T-helper 2 cell (primary cell): ENCODE measurements at regions not wholly inside any gene's neighbourhood (a gene's known extent, or its start where the extent isn't known, plus 50 kb on each side); places are given as distances from the start of the nearest gene placed in this dataset.
"Not testable (repeated sequence)": the region's sequence is repeated elsewhere in the genome, so short reads cannot be mapped to it uniquely, and the experiment has no call there.

Source experiments
- DNase-seq, 5 experiments: peaks; one replicate each; pipeline versions ENCODE4 v3.0.0 to v3.0.0-alpha.2; 2012 to 2022

DNA sequence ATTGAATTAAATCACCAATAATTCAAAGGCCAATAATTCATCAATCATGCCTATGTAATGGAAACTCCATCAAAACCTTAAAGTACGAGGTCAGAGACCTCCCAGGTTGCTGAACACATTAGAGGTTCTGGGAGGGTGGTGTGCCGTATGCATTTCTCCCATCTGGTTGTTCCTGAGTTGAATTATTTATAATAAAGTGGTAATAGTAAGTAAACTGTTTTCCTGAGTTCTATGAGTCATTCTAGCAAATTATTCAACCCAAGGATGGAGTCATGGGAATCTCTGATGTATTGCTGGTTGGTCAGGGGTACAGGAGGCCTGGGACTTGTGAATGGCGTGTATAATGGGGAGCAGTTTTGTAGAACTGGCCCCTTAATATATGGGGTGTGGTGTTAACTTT is 191.7 kb downstream of the CARTPT start:
- no peak for DNase-seq

GRCh38 chr5:71912021-71912420 is 192.9 kb downstream of the CARTPT start:
- no peak for DNase-seq

GRCh38 chr5:71914281-71914680 is 193.0 kb upstream of the MAP1B start:
- no peak for DNase-seq

- DNase-seq = no peak
Measured at GRCh38 chr5:71922584-71923106, 184.6 kb upstream of the MAP1B start.

DNA sequence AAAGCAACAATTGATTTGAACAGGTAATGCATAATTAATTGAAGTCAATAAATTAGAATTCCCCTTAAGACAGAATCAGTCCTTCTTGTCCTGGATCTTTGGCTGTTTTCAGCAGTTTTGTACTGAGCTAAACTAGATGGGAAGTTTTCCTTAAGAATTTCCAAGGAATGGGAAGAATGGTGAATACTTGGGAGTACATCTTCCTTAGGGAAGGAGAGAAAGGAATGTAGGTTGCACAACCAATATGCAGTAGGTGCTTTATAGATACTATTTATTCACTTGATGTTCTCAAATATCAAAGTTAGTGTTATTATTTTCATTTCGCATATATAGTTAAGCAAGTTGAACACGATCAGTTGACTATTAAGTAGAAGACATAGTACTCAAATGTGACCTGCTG is 183.5 kb upstream of the MAP1B start:
- DNase-seq = no peak

GRCh38 chr5:71924325-71924724 is 182.9 kb upstream of the MAP1B start:
- no peak for DNase-seq

DNA sequence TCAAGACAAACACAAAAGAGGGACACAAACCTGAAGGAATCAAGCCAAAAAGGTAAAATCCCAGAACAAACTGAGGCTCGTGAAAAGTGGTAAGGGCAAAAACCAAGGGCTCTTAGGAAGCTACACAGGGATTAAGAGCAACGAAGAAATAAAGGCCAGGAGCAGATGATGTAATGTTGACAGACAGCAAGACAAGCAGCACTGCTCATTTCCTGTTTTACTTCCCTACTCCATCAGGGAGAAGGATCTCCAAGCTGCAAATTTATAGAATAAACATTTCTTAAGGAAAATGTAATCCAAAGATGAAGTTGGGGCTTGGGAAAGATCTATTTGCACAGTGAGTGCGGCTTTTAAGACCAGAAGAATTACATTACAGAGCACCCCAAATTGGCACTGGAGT is 182.3 kb upstream of the MAP1B start:
- no peak for DNase-seq

GRCh38 chr5:71925608-71926091 is 181.6 kb upstream of the MAP1B start:
- DNase-seq = no peak

- no peak for DNase-seq
Measured at GRCh38 chr5:71929003-71929402, 178.3 kb upstream of the MAP1B start.

- DNase-seq = not testable (repeated sequence)
Measured at GRCh38 chr5:71930554-71930953, 176.7 kb upstream of the MAP1B start.

- no peak for DNase-seq
Measured at GRCh38 chr5:71932131-71932654, 175.1 kb upstream of the MAP1B start.

DNA sequence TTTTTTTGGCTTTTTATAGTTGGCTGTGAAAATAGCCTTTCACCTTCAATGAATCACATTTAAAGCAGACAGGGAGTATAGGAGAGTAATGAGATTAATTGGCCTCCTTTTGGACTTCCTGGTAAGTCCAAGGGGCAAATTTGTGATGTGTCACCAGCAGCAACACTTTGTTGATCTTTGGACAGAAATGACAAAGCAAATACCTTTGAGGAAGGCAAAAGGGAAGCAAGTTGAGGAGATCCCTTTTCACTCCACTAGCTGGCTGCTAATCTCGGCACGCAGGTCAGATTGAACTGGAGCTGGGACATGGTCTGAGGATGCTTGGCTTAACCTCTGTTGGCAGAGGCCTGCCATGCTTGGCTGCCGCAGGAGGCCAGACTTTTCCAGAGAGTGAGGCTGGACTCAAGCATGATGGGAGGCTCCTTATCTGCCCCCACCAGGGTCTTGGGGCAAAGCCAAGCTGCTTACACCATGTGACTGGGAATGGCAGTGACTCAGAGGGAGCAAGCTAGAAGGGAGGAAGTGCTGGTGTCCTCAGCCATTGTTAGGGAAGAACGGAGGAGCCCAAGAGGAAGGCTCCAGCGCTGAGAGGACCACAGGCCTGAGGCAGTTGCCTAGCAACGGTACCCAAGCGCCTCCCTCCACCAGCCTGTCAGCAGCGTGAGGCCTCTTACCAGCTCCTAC is 174.5 kb upstream of the MAP1B start:
- DNase-seq = no peak

DNA sequence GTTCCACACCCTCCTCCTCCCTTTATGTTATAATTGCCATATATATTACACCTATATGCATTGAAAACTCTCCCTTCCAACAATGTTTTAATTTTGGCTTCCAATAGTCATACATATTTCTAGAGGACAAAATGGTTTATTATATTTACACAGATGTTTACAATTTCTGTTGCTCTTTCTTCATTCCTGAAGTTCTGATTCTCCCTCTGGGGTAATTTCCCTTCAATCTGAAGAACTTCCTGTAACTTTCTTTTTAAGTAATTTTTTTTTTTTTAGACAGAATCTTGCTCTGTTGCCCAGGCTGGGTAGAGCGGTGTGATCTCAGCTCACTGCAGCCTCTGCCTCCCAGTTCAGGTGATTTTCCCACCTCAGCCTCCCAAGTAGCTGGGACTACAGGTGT is 173.0 kb upstream of the MAP1B start:
- no peak for DNase-seq

DNA sequence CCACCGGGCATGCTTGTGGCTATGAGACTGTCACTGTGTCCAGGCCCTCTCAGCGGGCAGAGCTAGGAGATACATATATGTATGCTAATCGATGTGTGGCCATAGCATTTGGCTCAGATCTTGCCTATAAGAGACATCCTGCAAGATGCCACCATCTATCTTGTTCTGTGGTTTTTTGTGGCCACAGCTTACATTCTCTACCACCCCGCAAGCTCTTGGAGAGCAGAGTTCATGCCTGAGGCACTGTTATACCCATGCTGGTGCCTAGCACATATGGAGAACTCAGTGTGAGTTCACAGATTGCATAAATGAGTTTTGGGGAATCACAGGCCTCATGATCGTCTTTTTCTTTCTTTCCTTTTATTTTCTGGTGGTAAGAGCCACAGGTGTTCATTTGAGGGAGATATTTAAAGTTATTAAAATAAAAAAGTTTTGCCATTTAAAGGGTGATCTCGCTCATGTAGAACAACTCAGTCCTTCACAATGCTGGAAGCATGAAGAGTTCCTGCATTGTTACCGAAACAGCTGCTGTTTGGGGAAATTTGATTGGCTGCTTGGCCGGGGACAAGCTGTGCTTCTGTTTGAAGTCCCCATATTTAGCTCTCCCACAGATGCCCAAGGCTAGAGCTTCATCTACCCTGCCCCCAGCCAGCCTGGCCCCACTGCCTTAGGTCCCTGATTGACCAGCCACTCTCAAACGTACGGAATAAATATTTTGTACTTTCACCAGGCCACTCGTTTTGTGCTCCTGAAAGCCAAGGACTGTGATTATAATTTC is 169.2 kb upstream of the MAP1B start:
- DNase-seq = no peak

GRCh38 chr5:71938895-71939294 is 168.4 kb upstream of the MAP1B start:
- no peak for DNase-seq

GRCh38 chr5:71939452-71940230 is 167.6 kb upstream of the MAP1B start:
- no peak for DNase-seq

DNA sequence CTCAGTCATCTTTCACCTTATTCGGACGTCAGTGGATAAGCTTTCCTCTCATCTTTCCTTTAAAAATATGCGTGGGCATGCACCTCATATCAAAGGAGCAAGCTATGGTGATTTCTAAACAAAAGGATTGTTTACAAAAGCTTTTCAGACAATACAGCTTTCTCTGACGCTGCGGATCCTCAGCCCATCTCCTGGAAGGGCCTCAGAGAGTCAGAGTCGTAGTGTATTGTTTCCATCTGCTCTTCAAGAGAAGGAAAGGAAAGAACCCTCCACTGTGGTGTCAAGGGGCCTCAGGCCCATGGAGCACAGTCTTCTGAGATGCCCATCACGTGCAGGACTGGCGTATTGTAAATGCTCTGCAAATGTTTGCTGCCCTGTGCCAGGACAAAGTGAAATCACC is 163.4 kb upstream of the MAP1B start:
- no peak for DNase-seq

DNA sequence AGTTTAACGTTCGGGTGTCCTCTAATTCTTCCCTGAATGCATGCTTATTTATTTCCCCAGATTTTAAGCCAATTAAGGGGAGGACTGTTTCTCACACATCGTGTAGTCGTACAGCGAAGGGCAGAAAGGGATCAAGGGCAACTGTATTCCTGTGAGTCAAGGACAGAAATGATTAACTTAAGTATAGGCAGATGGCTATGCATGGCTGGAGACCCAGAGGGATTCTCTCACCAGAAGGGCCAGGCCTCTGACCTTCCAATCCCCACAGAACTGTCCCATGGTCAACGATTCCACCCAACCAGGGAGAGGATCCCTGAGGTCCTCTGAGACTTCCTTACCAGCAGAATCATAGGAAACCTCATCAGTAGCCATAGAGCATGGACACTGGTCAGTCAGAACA is 161.8 kb upstream of the MAP1B start:
- no peak for DNase-seq

- no peak for DNase-seq
Measured at GRCh38 chr5:71946343-71947030, 160.8 kb upstream of the MAP1B start.

DNA sequence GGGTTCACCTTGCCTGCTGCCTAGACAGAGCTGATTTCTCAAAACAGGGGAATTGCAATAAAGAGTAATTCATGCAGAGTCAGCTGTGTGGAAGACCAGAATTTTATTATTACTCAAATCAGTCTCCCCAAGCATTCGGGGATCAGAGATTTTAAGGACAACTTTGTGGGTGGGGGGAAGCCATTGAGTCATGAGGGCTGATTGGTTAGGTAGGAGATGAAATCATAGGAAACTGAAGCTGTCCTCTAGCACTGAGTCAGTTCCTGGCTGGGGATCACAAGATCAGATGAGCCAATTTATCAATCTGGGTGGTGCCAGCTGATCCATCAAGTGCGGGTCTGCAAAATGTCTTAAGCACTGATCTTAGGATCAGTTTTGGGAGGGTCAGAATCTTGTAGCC is 159.1 kb upstream of the MAP1B start:
- no peak for DNase-seq

- DNase-seq = no peak
Measured at GRCh38 chr5:71949772-71950171, 157.5 kb upstream of the MAP1B start.

GRCh38 chr5:71953866-71954265 is 153.4 kb upstream of the MAP1B start:
- no peak for DNase-seq
